ENCODE measurements at regions not wholly inside any gene's neighbourhood (a gene's known extent, or its start where the extent isn't known, plus 50 kb on each side); places are given as distances from the start of the nearest gene placed in this dataset.

- Histone ChIP-seq H3K4me3 (no peak overlapping the region), H4K20me1 (ENCODE audit: low read depth) (no peaks in the 10 kb centered on the region), H3K79me2 (ENCODE audit: low read depth) (no peaks in the 10 kb centered on the region), H3K4me1 (no peaks in the 10 kb centered on the region), H3K27me3 (no peaks in the 10 kb centered on the region), H3K27ac (no peak overlapping the region), H3F3A (ENCODE audit: low read depth) (no peaks in the 10 kb centered on the region), H3K4me2 (no peak overlapping the region), H3K9ac (no peak overlapping the region), H2AFZ (replicated peaks) (no peak overlapping the region), H3K9me3 (ENCODE audit: low read depth) (no peaks in the 10 kb centered on the region), H3K36me3 (no peaks in the 10 kb centered on the region)
- H3K27me3 Mint-ChIP-seq (ENCODE audit: insufficient read depth, low read depth): peaks cover 4% of the 10 kb centered on the region
- TF ChIP-seq EZH2phosphoT487 (IDR thresholded peaks at IDR 0.05) (no peak), CTCF (IDR thresholded peaks at IDR 0.05) (no peak), EZH2 (IDR thresholded peaks at IDR 0.05) (no peak)
- H3K36me3 Mint-ChIP-seq: no peaks in the 10 kb centered on the region
- H3K4me3 Mint-ChIP-seq: no peak overlapping the region
- H3K27ac Mint-ChIP-seq: no peak overlapping the region
- H3K9me3 Mint-ChIP-seq: peaks cover 6% of the 10 kb centered on the region
- no peak for DNase-seq (ENCODE audit: low spot score)
- H3K4me1 Mint-ChIP-seq: peaks cover 6% of the 10 kb centered on the region
These were observed 187.5 kb upstream of the LMNTD1 start for GRCh38 chr12:25740617-25741016.

GRCh38 chr12:25741917-25742316 lies 188.8 kb upstream of the LMNTD1 start:
- Mint-ChIP-seq H3K4me3 (no peak overlapping the region), H3K27me3 (ENCODE audit: insufficient read depth, low read depth) (peaks cover 4% of the 10 kb centered on the region), H3K27ac (no peak overlapping the region), H3K36me3 (no peaks in the 10 kb centered on the region), H3K9me3 (peaks cover 6% of the 10 kb centered on the region), H3K4me1 (peaks cover 6% of the 10 kb centered on the region)
- Histone ChIP-seq H3K9me3 (ENCODE audit: low read depth) (no peaks in the 10 kb centered on the region), H3K4me3 (no peak overlapping the region), H3K4me1 (no peaks in the 10 kb centered on the region), H3K27ac (no peak overlapping the region), H3K36me3 (no peaks in the 10 kb centered on the region), H3F3A (ENCODE audit: low read depth) (no peaks in the 10 kb centered on the region), H3K9ac (no peak overlapping the region), H2AFZ (replicated peaks) (no peak overlapping the region), H3K4me2 (no peak overlapping the region), H3K27me3 (no peaks in the 10 kb centered on the region), H4K20me1 (ENCODE audit: low read depth) (no peaks in the 10 kb centered on the region), H3K79me2 (ENCODE audit: low read depth) (no peaks in the 10 kb centered on the region)
- DNase-seq (ENCODE audit: low spot score): no peak
- TF ChIP-seq EZH2phosphoT487 (IDR thresholded peaks at IDR 0.05) (no peak), CTCF (IDR thresholded peaks at IDR 0.05) (no peak), EZH2 (IDR thresholded peaks at IDR 0.05) (no peak)

GRCh38 chr12:25743679-25744215 lies 190.7 kb upstream of the LMNTD1 start:
- Mint-ChIP-seq H3K4me1 (peaks cover 6% of the 10 kb centered on the region), H3K36me3 (no peaks in the 10 kb centered on the region), H3K4me3 (no peak overlapping the region), H3K27me3 (ENCODE audit: insufficient read depth, low read depth) (peaks cover 4% of the 10 kb centered on the region), H3K9me3 (no peaks in the 10 kb centered on the region), H3K27ac (no peak overlapping the region)
- Histone ChIP-seq H3K27ac (no peak overlapping the region), H3K4me3 (no peak overlapping the region), H4K20me1 (ENCODE audit: low read depth) (no peaks in the 10 kb centered on the region), H2AFZ (replicated peaks) (no peak overlapping the region), H3K36me3 (no peaks in the 10 kb centered on the region), H3K9ac (no peak overlapping the region), H3K9me3 (ENCODE audit: low read depth) (no peaks in the 10 kb centered on the region), H3F3A (ENCODE audit: low read depth) (no peaks in the 10 kb centered on the region), H3K79me2 (ENCODE audit: low read depth) (no peaks in the 10 kb centered on the region), H3K4me1 (no peaks in the 10 kb centered on the region), H3K27me3 (no peaks in the 10 kb centered on the region), H3K4me2 (no peak overlapping the region)
- no peak for DNase-seq (ENCODE audit: low spot score)
- TF ChIP-seq EZH2phosphoT487 (IDR thresholded peaks at IDR 0.05) (no peak), CTCF (IDR thresholded peaks at IDR 0.05) (no peak), EZH2 (IDR thresholded peaks at IDR 0.05) (no peak)

All from neural progenitor cell (in vitro differentiated cells).